Activated naive CD4-positive, alpha-beta T cell treated with anti-CD3 and anti-CD28 coated beads for 36 hours (primary cell): ENCODE measurements at regions not wholly inside any gene's neighbourhood (a gene's known extent, or its start where the extent isn't known, plus 50 kb on each side); places are given as distances from the start of the nearest gene placed in this dataset.

ENCODE experiments used
- CTCF ChIA-PET: fragments of 350-600 bp; sonication (Branson Sonifier 250); formaldehyde crosslinking; loops from one replicate; lab custom pipeline; 2021; ENCODE audit warnings: antibody characterized with exemption; lab: Charles Lee
- DNase-seq: peaks from one replicate; pipeline ENCODE4 v3.0.0-alpha.2; 2020
- H3K27ac Mint-ChIP-seq: one replicate; pipeline ENCODE4 v1.8.0; 2021; ENCODE audit warnings: mild to moderate bottlenecking, mixed read lengths
- H3K27me3 Mint-ChIP-seq: one replicate; pipeline ENCODE4 v1.8.0; 2021; ENCODE audit warnings: low read depth, mixed read lengths
- H3K36me3 Mint-ChIP-seq: one replicate; pipeline ENCODE4 v1.8.0; 2021; ENCODE audit warnings: low read depth, mixed read lengths
- H3K4me1 Mint-ChIP-seq: one replicate; pipeline ENCODE4 v1.8.0; 2021; ENCODE audit warnings: low read depth, mixed read lengths
- H3K4me3 Mint-ChIP-seq: one replicate; pipeline ENCODE4 v1.8.0; 2021; ENCODE audit warnings: mild to moderate bottlenecking, moderate library complexity, mixed read lengths
- H3K9me3 Mint-ChIP-seq: one replicate; pipeline ENCODE4 v1.8.0; 2021; ENCODE audit warnings: mixed read lengths
- intact Hi-C: fragments of 100-400 bp; cut with micrococcal nuclease; formaldehyde crosslinking; loops from one replicate; pipeline ENCODE4 v1.15.1; 2023

DNA sequence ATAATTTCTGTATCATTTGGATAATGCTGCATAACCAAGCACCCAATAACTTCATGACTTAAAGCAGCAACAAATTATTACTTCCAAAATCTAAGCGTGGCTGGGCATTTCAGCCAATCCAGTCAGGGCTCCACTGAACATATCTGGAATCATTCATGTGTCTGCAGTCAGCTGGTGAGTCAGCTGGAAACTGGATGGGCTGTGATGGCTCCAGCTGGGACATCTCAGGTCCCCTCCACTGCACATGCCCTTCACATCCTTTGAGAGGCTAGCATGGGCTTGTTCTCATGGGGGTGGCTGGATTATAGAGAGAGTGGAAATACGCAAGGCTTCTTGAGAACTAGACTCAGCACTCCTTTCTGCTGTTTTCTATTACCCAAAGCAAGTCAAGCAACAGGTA is 961.9 kb downstream of the DIAPH3 start:
- DNase-seq, result no peak
- H3K27me3 Mint-ChIP-seq, result no peaks in the 10 kb centered on the region
- peaks cover 3% of the 10 kb centered on the region for H3K9me3 Mint-ChIP-seq
- CTCF ChIA-PET, result no interaction called here
- no peak overlapping the region for H3K4me3 Mint-ChIP-seq
- no peaks in the 10 kb centered on the region for H3K36me3 Mint-ChIP-seq
- H3K27ac Mint-ChIP-seq, result no peak overlapping the region
- H3K4me1 Mint-ChIP-seq, result no peaks in the 10 kb centered on the region
- intact Hi-C loops, result no loop called here

DNA sequence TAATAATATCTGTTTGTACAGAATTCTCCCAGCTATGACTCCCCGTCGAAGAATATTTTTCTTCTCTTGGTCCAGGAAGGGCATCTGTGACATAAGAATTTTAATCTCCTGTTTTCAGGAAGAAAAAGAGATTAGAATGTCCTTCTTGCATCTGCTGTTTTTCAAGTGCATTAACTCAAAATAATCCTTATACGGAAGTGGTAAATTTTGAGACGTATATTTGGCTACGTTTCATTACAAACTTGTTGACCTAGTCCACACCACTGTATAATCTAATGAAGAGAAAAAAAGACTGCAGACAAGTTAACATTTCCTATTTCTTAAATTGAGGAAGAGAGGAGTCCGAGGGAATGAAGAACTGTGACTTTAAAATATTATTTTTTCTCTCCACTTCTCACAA is 959.9 kb downstream of the DIAPH3 start:
- intact Hi-C loops, result no loop called here
- H3K4me3 Mint-ChIP-seq, result no peak overlapping the region
- H3K27me3 Mint-ChIP-seq, result no peaks in the 10 kb centered on the region
- H3K36me3 Mint-ChIP-seq, result no peaks in the 10 kb centered on the region
- no peaks in the 10 kb centered on the region for H3K4me1 Mint-ChIP-seq
- peaks cover 3% of the 10 kb centered on the region for H3K9me3 Mint-ChIP-seq
- CTCF ChIA-PET, result no interaction called here
- no peak for DNase-seq
- H3K27ac Mint-ChIP-seq, result no peak overlapping the region

DNA sequence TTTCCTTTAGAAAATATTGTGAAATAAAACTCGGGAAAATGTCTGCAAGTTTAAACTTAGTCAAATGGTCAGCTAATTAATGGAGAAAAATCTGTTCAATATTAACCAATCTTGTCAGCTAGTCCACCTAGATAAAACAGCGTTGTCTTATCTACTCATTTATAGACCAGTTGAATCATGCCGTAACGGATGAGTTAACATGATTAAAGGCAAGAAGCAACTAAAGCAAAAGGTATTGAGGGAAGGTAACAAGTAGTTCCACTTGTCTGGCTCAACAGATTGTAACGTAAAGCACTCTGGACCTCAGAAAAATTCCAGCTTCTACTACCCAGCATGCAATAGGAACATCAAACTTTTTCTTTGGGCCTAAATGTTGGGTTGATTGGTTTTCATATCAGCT is 958.2 kb downstream of the DIAPH3 start:
- intact Hi-C loops, result no loop called here
- CTCF ChIA-PET, result no interaction called here
- no peaks in the 10 kb centered on the region for H3K27me3 Mint-ChIP-seq

GRCh38 chr13:59208405-59209195 is 955.1 kb downstream of the DIAPH3 start:
- Mint-ChIP-seq H3K4me1 (no peaks in the 10 kb centered on the region), H3K9me3 (no peaks in the 10 kb centered on the region), H3K27ac (no peak overlapping the region), H3K36me3 (no peaks in the 10 kb centered on the region), H3K27me3 (no peaks in the 10 kb centered on the region), H3K4me3 (no peak overlapping the region)
- intact Hi-C loops, result no loop called here
- CTCF ChIA-PET, result no interaction called here
- DNase-seq, result no peak

More for the DNA sequence above, 958.2 kb downstream of the DIAPH3 start:
- Mint-ChIP-seq H3K9me3 (peaks cover 3% of the 10 kb centered on the region), H3K4me3 (no peak overlapping the region), H3K27ac (no peak overlapping the region), H3K4me1 (no peaks in the 10 kb centered on the region), H3K36me3 (no peaks in the 10 kb centered on the region)
- no peak for DNase-seq

DNA sequence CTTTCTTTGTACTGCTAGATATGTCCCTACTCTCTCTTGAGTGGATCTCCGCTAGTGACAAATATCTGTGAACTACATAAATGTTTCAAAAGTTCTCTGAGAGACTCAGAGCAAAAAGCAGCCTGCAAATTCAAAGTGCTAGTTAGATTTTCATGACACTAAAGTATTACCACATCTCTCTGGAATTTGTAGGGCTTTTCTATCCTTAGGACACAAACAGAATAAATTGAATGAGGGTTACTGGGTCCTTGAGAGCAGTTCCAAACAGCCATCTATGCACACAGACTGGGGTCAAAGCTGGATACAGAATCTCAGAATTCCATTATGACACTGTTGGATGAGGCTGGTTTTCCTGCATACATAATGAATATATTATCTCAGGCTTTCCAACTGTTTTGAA is 953.2 kb downstream of the DIAPH3 start:
- Mint-ChIP-seq H3K9me3 (no peaks in the 10 kb centered on the region), H3K4me3 (no peak overlapping the region), H3K27me3 (no peaks in the 10 kb centered on the region), H3K36me3 (no peaks in the 10 kb centered on the region), H3K27ac (no peak overlapping the region), H3K4me1 (no peaks in the 10 kb centered on the region)
- DNase-seq, result no peak
- intact Hi-C loops, result no loop called here
- CTCF ChIA-PET, result no interaction called here

- Mint-ChIP-seq H3K4me1 (no peaks in the 10 kb centered on the region), H3K27me3 (peaks cover under 1% of the 10 kb centered on the region), H3K4me3 (no peak overlapping the region), H3K27ac (no peak overlapping the region), H3K9me3 (no peaks in the 10 kb centered on the region), H3K36me3 (no peaks in the 10 kb centered on the region)
- intact Hi-C loops, result no loop called here
- no peak for DNase-seq
- CTCF ChIA-PET, result interaction anchor here (0.7 kb wide), 1 partner anchor 180 kb away, joined by 4 read pairs; no protein-coding TSS in a partner anchor
These were observed 952.1 kb downstream of the DIAPH3 start for GRCh38 chr13:59211606-59212005.

- CTCF ChIA-PET, result interaction anchor here (0.6 kb wide), 1 partner anchor 36 kb away, joined by 7 read pairs; no protein-coding TSS in a partner anchor
- Mint-ChIP-seq H3K4me1 (no peaks in the 10 kb centered on the region), H3K27me3 (peaks cover 6% of the 10 kb centered on the region), H3K36me3 (no peaks in the 10 kb centered on the region), H3K27ac (no peak overlapping the region), H3K4me3 (no peak overlapping the region), H3K9me3 (no peaks in the 10 kb centered on the region)
- DNase-seq, result no peak
- intact Hi-C loops, result no loop called here
These were observed 934.3 kb downstream of the DIAPH3 start for GRCh38 chr13:59229401-59229800.

- Mint-ChIP-seq H3K27ac (no peak overlapping the region), H3K9me3 (no peaks in the 10 kb centered on the region), H3K36me3 (no peaks in the 10 kb centered on the region), H3K27me3 (peaks cover 6% of the 10 kb centered on the region), H3K4me3 (no peak overlapping the region), H3K4me1 (no peaks in the 10 kb centered on the region)
- DNase-seq, result no peak
- CTCF ChIA-PET, result interaction anchor here (0.6 kb wide), 1 partner anchor 36 kb away, joined by 7 read pairs; no protein-coding TSS in a partner anchor
- intact Hi-C loops, result no loop called here
These were observed 933.9 kb downstream of the DIAPH3 start for GRCh38 chr13:59229861-59230260.

DNA sequence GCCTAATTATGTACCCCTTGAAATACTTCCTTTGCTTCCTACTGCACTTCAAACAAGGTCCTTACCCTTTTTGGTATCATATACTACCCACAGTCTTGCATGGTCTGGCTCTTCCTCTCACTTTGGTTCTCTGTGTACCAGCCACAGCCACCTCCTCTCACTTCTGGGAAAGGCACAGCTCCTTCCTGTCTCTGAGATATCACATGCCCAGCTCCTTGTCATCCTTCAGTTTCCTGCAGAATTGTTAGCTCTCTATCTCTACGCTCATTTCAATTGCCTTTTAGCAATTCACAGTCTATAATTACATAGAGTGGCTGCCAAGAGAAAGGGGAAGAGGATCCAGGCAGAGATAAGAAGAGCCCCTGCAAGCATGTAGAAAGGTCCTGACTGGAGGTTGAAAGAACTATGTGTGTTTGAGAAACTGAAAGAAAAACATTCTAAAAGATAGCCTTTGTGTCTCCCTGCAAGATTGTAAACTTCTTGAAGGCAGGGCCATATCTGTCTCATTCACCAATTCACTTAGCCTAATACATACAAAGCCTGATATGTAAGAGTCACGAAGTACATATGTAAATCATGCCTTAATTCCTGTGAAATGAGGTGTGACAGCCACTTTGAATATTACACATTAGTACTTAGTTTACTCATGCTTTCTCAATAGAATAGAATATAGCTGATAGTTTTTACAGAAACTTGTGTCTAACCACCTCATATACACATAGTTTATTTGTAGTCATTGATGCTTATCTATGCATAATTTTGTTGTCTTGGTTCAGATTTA is 933.1 kb downstream of the DIAPH3 start:
- Mint-ChIP-seq H3K4me3 (no peak overlapping the region), H3K4me1 (no peaks in the 10 kb centered on the region), H3K9me3 (no peaks in the 10 kb centered on the region), H3K27me3 (peaks cover 6% of the 10 kb centered on the region), H3K36me3 (no peaks in the 10 kb centered on the region), H3K27ac (no peak overlapping the region)
- CTCF ChIA-PET, result interaction anchor here (0.7 kb wide), 1 partner anchor 9 kb away, joined by 3 read pairs; no protein-coding TSS in a partner anchor
- intact Hi-C loops, result no loop called here
- no peak for DNase-seq

DNA sequence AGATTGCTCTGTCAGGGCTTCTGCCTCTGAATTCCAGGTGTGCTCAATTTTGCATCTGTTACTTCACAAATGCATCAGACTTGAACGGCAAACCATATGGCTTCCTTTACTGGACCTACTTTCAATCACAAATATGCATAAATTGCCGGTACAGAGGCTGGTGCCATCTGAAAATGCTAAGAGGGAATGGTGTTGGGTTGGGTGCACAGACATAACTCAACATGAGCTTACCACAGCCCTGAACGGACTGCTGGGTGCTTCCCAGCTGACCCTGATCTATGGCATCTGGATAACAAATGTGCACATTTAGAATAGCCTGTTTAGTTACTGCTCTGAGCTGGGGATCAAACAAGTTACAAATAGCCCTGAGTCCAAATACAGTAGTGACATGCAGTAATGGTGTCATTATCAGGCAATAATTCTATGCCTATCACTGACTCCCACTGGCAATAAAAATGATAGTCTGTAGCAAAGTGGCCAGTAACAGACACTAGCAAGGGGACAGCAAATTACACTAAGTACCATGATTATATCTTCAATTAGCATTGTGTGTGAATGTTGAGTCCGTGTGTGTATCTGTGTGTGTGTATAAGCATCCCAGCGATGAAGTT is 927.3 kb downstream of the DIAPH3 start:
- Mint-ChIP-seq H3K9me3 (no peaks in the 10 kb centered on the region), H3K27ac (no peak overlapping the region), H3K4me1 (no peaks in the 10 kb centered on the region), H3K27me3 (peaks cover 5% of the 10 kb centered on the region), H3K4me3 (no peak overlapping the region), H3K36me3 (no peaks in the 10 kb centered on the region)
- intact Hi-C loops, result no loop called here
- DNase-seq, result no peak
- CTCF ChIA-PET, result no interaction called here

- CTCF ChIA-PET, result no interaction called here
- no peak overlapping the region for H3K4me3 Mint-ChIP-seq
- DNase-seq, result no peak
- intact Hi-C loops, result no loop called here
- no peak overlapping the region for H3K27ac Mint-ChIP-seq
- peaks cover 5% of the 10 kb centered on the region for H3K27me3 Mint-ChIP-seq
- H3K9me3 Mint-ChIP-seq, result no peaks in the 10 kb centered on the region
- no peaks in the 10 kb centered on the region for H3K4me1 Mint-ChIP-seq
- no peaks in the 10 kb centered on the region for H3K36me3 Mint-ChIP-seq
These were observed 926.8 kb downstream of the DIAPH3 start for GRCh38 chr13:59236944-59237343.

GRCh38 chr13:59247171-59247570 is 916.6 kb downstream of the DIAPH3 start:
- CTCF ChIA-PET, result no interaction called here
- Mint-ChIP-seq H3K4me1 (no peaks in the 10 kb centered on the region), H3K4me3 (no peak overlapping the region), H3K9me3 (no peaks in the 10 kb centered on the region), H3K27ac (no peak overlapping the region), H3K27me3 (no peaks in the 10 kb centered on the region), H3K36me3 (no peaks in the 10 kb centered on the region)
- DNase-seq, result no peak
- intact Hi-C loops, result no loop called here
